ENCODE measurements at regions not wholly inside any gene's neighbourhood (a gene's known extent, or its start where the extent isn't known, plus 50 kb on each side); places are given as distances from the start of the nearest gene placed in this dataset.

- H3K4me3 ChIP-seq = no peak overlapping the region
- no peak for DNase-seq
- H3K4me1 ChIP-seq = no peaks in the 10 kb centered on the region
- no peaks in the 10 kb centered on the region for H3K9me3 ChIP-seq (replicated peaks)
- H3K27ac ChIP-seq (replicated peaks) = no peak overlapping the region
- intact Hi-C loops (cut with micrococcal nuclease) = no loop called here
- no peaks in the 10 kb centered on the region for H3K36me3 ChIP-seq
- no peak for TF ChIP-seq CTCF (IDR thresholded peaks at IDR 0.05; ENCODE audit: borderline replicate concordance)
- H3K27me3 ChIP-seq (ENCODE audit: low read depth) = peaks cover 96% of the 10 kb centered on the region
Measured at GRCh38 chr10:2936816-2937215, 130.5 kb upstream of the PFKP start.

GRCh38 chr10:2935647-2936386, 131.5 kb upstream of the PFKP start:
- intact Hi-C loops (cut with micrococcal nuclease) = no loop called here
- no peaks in the 10 kb centered on the region for H3K4me1 ChIP-seq
- DNase-seq = no peak
- H3K9me3 ChIP-seq (replicated peaks) = no peaks in the 10 kb centered on the region
- TF ChIP-seq CTCF (IDR thresholded peaks at IDR 0.05; ENCODE audit: borderline replicate concordance) = no peak
- H3K27ac ChIP-seq (replicated peaks) = no peak overlapping the region
- H3K27me3 ChIP-seq (ENCODE audit: low read depth) = peaks cover 96% of the 10 kb centered on the region
- H3K4me3 ChIP-seq = no peak overlapping the region
- H3K36me3 ChIP-seq = no peaks in the 10 kb centered on the region

- peaks cover 93% of the 10 kb centered on the region for H3K27me3 ChIP-seq (ENCODE audit: low read depth)
- intact Hi-C loops (cut with micrococcal nuclease) = no loop called here
- no peak for TF ChIP-seq CTCF (IDR thresholded peaks at IDR 0.05; ENCODE audit: borderline replicate concordance)
- no peaks in the 10 kb centered on the region for H3K4me1 ChIP-seq
- no peak for DNase-seq
- H3K4me3 ChIP-seq = no peak overlapping the region
- H3K36me3 ChIP-seq = no peaks in the 10 kb centered on the region
- no peak overlapping the region for H3K27ac ChIP-seq (replicated peaks)
- no peaks in the 10 kb centered on the region for H3K9me3 ChIP-seq (replicated peaks)
Measured at GRCh38 chr10:2933924-2934323, 133.4 kb upstream of the PFKP start.

GRCh38 chr10:2933519-2933918, 133.8 kb upstream of the PFKP start:
- no peak overlapping the region for H3K4me3 ChIP-seq
- no peak overlapping the region for H3K27ac ChIP-seq (replicated peaks)
- no peaks in the 10 kb centered on the region for H3K9me3 ChIP-seq (replicated peaks)
- TF ChIP-seq CTCF (IDR thresholded peaks at IDR 0.05; ENCODE audit: borderline replicate concordance) = no peak
- H3K27me3 ChIP-seq (ENCODE audit: low read depth) = peaks cover 93% of the 10 kb centered on the region
- intact Hi-C loops (cut with micrococcal nuclease) = no loop called here
- H3K4me1 ChIP-seq = no peaks in the 10 kb centered on the region
- H3K36me3 ChIP-seq = no peaks in the 10 kb centered on the region
- DNase-seq = no peak

- no peak overlapping the region for H3K27ac ChIP-seq (replicated peaks)
- H3K4me1 ChIP-seq = no peaks in the 10 kb centered on the region
- no peaks in the 10 kb centered on the region for H3K36me3 ChIP-seq
- no peak for DNase-seq
- TF ChIP-seq CTCF (IDR thresholded peaks at IDR 0.05; ENCODE audit: borderline replicate concordance) = no peak
- H3K9me3 ChIP-seq (replicated peaks) = no peaks in the 10 kb centered on the region
- H3K27me3 ChIP-seq (ENCODE audit: low read depth) = peaks cover 93% of the 10 kb centered on the region
- intact Hi-C loops (cut with micrococcal nuclease) = no loop called here
- no peak overlapping the region for H3K4me3 ChIP-seq
Measured at GRCh38 chr10:2933071-2933470, 134.3 kb upstream of the PFKP start.

All from left ventricle myocardium inferior (tissue), 1 donor.